DOHH2 (cell line): ENCODE measurements at regions not wholly inside any gene's neighbourhood (a gene's known extent, or its start where the extent isn't known, plus 50 kb on each side); places are given as distances from the start of the nearest gene placed in this dataset.
"Not testable (repeated sequence)": the region's sequence is repeated elsewhere in the genome, so short reads cannot be mapped to it uniquely, and the experiment has no call there.

ENCODE experiments used
- H3F3A ChIP-seq: fragments of 200-600 bp; sonication (generic), shearing (Covaris generic); 2 replicates; pipeline ENCODE4 v1.6.0; 2016; ENCODE audit warnings: antibody characterized with exemption, mild to moderate bottlenecking; ENCODE audit not compliant: control insufficient read depth, insufficient read depth
- H3K27ac ChIP-seq: fragments of 200-600 bp; sonication (generic); 2 replicates; pipeline ENCODE4 v1.5.1; 2014; ENCODE audit warnings: low read depth, mild to moderate bottlenecking, low read length, moderate library complexity
- H3K27me3 ChIP-seq: fragments of 200-600 bp; sonication (generic); 2 replicates; pipeline ENCODE4 v1.6.1; 2014; ENCODE audit warnings: mild to moderate bottlenecking, low read length, mixed read lengths; ENCODE audit not compliant: control insufficient read depth
- H3K36me3 ChIP-seq: fragments of 200-600 bp; sonication (generic); 2 replicates; pipeline ENCODE4 v1.6.1; 2014; ENCODE audit warnings: mild to moderate bottlenecking, low read length, moderate library complexity, mixed read lengths; ENCODE audit not compliant: control insufficient read depth
- H3K4me1 ChIP-seq: fragments of 200-600 bp; sonication (generic); 2 replicates; pipeline ENCODE4 v1.6.1; 2014; ENCODE audit warnings: mild to moderate bottlenecking, low read length, mixed read lengths; ENCODE audit not compliant: control insufficient read depth
- H3K4me2 ChIP-seq: fragments of 200-600 bp; sonication (generic); 2 replicates; pipeline ENCODE4 v1.6.0; 2014; ENCODE audit warnings: mild to moderate bottlenecking, low read length, moderate library complexity
- H3K4me3 ChIP-seq: fragments of 200-600 bp; sonication (generic); 2 replicates; pipeline ENCODE4 v1.5.1; 2014; ENCODE audit warnings: mild to moderate bottlenecking, low read length, mixed read lengths
- H3K79me2 ChIP-seq: fragments of 200-600 bp; sonication (generic); 2 replicates; pipeline ENCODE4 v1.6.1; 2014; ENCODE audit warnings: mild to moderate bottlenecking, low read length, mixed read lengths; ENCODE audit not compliant: control insufficient read depth
- H3K9me2 ChIP-seq: fragments of 200-600 bp; sonication (generic); replicated peaks from 2 replicates; pipeline ENCODE4 v1.6.1; 2014; ENCODE audit warnings: mild to moderate bottlenecking, low read length, mixed read lengths; ENCODE audit not compliant: control insufficient read depth
- H3K9me3 ChIP-seq: fragments of 200-600 bp; sonication (generic); 2 replicates; pipeline ENCODE4 v1.6.1; 2014; ENCODE audit warnings: antibody characterized with exemption, low read length, mixed read lengths; ENCODE audit not compliant: control insufficient read depth, insufficient read depth
- H4K20me1 ChIP-seq: fragments of 200-600 bp; sonication (generic); 2 replicates; pipeline ENCODE4 v1.6.0; 2014; ENCODE audit warnings: low read depth, mild to moderate bottlenecking, antibody characterized with exemption, low read length, moderate library complexity; ENCODE audit not compliant: control insufficient read depth, insufficient read depth
- CTCF ChIP-seq: fragments of 200-600 bp; sonication (generic); IDR thresholded peaks from one replicate; pipeline ENCODE4 v1.5.1; 2014; ENCODE audit warnings: antibody characterized with exemption, mild to moderate bottlenecking, low read depth, low read length; ENCODE audit not compliant: poor library complexity, severe bottlenecking
- EZH2phosphoT487 ChIP-seq: fragments of 200-600 bp; sonication (generic); IDR thresholded peaks from 2 replicates; pipeline ENCODE4 v1.6.1; 2017; ENCODE audit warnings: borderline replicate concordance, mild to moderate bottlenecking, antibody characterized with exemption, low read length, moderate library complexity, mixed read lengths

- no peaks in the 10 kb centered on the region for H3F3A ChIP-seq
- no peaks in the 10 kb centered on the region for H3K4me1 ChIP-seq
- no peaks in the 10 kb centered on the region for H3K36me3 ChIP-seq
- no peaks in the 10 kb centered on the region for H3K79me2 ChIP-seq
- H3K27me3 ChIP-seq = no peaks in the 10 kb centered on the region
- H4K20me1 ChIP-seq = no peaks in the 10 kb centered on the region
- TF ChIP-seq CTCF = no peak
- TF ChIP-seq EZH2phosphoT487 = no peak
- no peaks in the 10 kb centered on the region for H3K9me3 ChIP-seq
- no peak overlapping the region for H3K4me2 ChIP-seq
- H3K4me3 ChIP-seq = no peak overlapping the region
- no peaks in the 10 kb centered on the region for H3K9me2 ChIP-seq
- H3K27ac ChIP-seq = no peak overlapping the region
Measured at GRCh38 chr6:82458147-82458546, 94.5 kb downstream of the TPBG start.

GRCh38 chr6:82458705-82459104, 95.1 kb downstream of the TPBG start:
- no peaks in the 10 kb centered on the region for H3K79me2 ChIP-seq
- no peaks in the 10 kb centered on the region for H3K36me3 ChIP-seq
- H3K4me1 ChIP-seq = no peaks in the 10 kb centered on the region
- no peak overlapping the region for H3K4me2 ChIP-seq
- no peaks in the 10 kb centered on the region for H4K20me1 ChIP-seq
- H3K9me3 ChIP-seq = no peaks in the 10 kb centered on the region
- H3K27ac ChIP-seq = no peak overlapping the region
- H3K27me3 ChIP-seq = no peaks in the 10 kb centered on the region
- no peak overlapping the region for H3K4me3 ChIP-seq
- H3K9me2 ChIP-seq = no peaks in the 10 kb centered on the region
- no peak for TF ChIP-seq EZH2phosphoT487
- no peak for TF ChIP-seq CTCF
- no peaks in the 10 kb centered on the region for H3F3A ChIP-seq

GRCh38 chr6:82461536-82461935, 97.9 kb downstream of the TPBG start:
- Histone ChIP-seq H3K4me2 (no peak overlapping the region), H4K20me1 (no peaks in the 10 kb centered on the region), H3F3A (no peaks in the 10 kb centered on the region), H3K4me1 (no peaks in the 10 kb centered on the region), H3K4me3 (no peak overlapping the region), H3K9me2 (no peaks in the 10 kb centered on the region), H3K9me3 (no peaks in the 10 kb centered on the region), H3K27me3 (no peaks in the 10 kb centered on the region), H3K79me2 (no peaks in the 10 kb centered on the region), H3K27ac (no peak overlapping the region), H3K36me3 (no peaks in the 10 kb centered on the region)
- TF ChIP-seq CTCF = no peak
- TF ChIP-seq EZH2phosphoT487 = no peak

- no peak overlapping the region for H3K4me2 ChIP-seq
- H3K36me3 ChIP-seq = no peaks in the 10 kb centered on the region
- H3K9me3 ChIP-seq = 0 out of 2 replicates have a peak, but pooled peaks cover 3% of the 10 kb centered on the region
- H3K27me3 ChIP-seq = no peaks in the 10 kb centered on the region
- TF ChIP-seq EZH2phosphoT487 = no peak
- TF ChIP-seq CTCF = no peak
- no peaks in the 10 kb centered on the region for H4K20me1 ChIP-seq
- H3K27ac ChIP-seq = no peak overlapping the region
- no peak overlapping the region for H3K4me3 ChIP-seq
- no peaks in the 10 kb centered on the region for H3K79me2 ChIP-seq
- no peaks in the 10 kb centered on the region for H3F3A ChIP-seq
- no peaks in the 10 kb centered on the region for H3K9me2 ChIP-seq
- no peaks in the 10 kb centered on the region for H3K4me1 ChIP-seq
Measured at GRCh38 chr6:82467338-82467737, 103.7 kb downstream of the TPBG start.

- not testable (repeated sequence) for H3K27ac ChIP-seq, H4K20me1 ChIP-seq, H3K79me2 ChIP-seq, H3K27me3 ChIP-seq, H3K9me3 ChIP-seq, H3K9me2 ChIP-seq, H3K4me3 ChIP-seq, H3F3A ChIP-seq, H3K4me1 ChIP-seq, H3K36me3 ChIP-seq, H3K4me2 ChIP-seq
Measured at GRCh38 chr6:82470123-82470522, 106.5 kb downstream of the TPBG start.
